Thyroid gland (tissue), 4 donors: ENCODE measurements at regions not wholly inside any gene's neighbourhood (a gene's known extent, or its start where the extent isn't known, plus 50 kb on each side); places are given as distances from the start of the nearest gene placed in this dataset.

Experiments used
- POLR2A ChIP-seq, 2 donors: fragments of 450-650 bp; IDR thresholded peaks; one replicate each; pipeline ENCODE4 v1.6.1; 2017; ENCODE audit warnings: antibody characterized with exemption in 2 of 2, mild to moderate bottlenecking in 2 of 2, moderate library complexity in 1 of 2
- TF ChIP-seq, protein P1 (sequence below), 6 experiments: fragments of 200-600 bp in 3 of 6; fragments of 450-650 bp in 3 of 6; sonication (generic) in 3 of 6; IDR thresholded peaks; one replicate each; pipeline ENCODE4 v1.5.1; 2016 to 2019; ENCODE audit warnings: antibody characterized with exemption in 6 of 6, mild to moderate bottlenecking in 2 of 6, inconsistent platforms in 1 of 6, moderate library complexity in 1 of 6

DNA sequence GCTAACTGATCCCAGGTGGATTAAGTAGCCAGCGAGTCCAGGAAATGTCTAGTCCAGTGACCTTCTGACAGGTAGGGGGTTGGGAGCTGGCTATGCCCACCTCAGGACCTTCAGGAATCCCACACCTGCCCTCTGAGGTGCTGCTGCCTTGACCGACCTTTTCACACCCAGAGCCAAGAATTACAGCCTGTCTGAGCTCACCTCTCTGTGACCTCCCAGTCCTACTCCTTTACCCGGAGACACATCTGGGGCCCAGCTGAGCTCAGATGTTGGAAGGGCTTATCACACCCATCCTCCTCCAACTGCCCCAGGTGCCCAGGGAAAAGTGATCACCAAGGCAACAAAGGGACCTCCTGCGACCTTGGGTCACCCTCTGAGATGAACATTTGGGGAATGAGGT, 413.3 kb upstream of the TNP1 start:
- TF ChIP-seq, protein P1, sequence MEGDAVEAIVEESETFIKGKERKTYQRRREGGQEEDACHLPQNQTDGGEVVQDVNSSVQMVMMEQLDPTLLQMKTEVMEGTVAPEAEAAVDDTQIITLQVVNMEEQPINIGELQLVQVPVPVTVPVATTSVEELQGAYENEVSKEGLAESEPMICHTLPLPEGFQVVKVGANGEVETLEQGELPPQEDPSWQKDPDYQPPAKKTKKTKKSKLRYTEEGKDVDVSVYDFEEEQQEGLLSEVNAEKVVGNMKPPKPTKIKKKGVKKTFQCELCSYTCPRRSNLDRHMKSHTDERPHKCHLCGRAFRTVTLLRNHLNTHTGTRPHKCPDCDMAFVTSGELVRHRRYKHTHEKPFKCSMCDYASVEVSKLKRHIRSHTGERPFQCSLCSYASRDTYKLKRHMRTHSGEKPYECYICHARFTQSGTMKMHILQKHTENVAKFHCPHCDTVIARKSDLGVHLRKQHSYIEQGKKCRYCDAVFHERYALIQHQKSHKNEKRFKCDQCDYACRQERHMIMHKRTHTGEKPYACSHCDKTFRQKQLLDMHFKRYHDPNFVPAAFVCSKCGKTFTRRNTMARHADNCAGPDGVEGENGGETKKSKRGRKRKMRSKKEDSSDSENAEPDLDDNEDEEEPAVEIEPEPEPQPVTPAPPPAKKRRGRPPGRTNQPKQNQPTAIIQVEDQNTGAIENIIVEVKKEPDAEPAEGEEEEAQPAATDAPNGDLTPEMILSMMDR (IDR thresholded peaks at IDR 0.05), result no peak
- TF ChIP-seq POLR2A (IDR thresholded peaks at IDR 0.05), result no peak
